ENCODE measurements at regions not wholly inside any gene's neighbourhood (a gene's known extent, or its start where the extent isn't known, plus 50 kb on each side); places are given as distances from the start of the nearest gene placed in this dataset.

DNA sequence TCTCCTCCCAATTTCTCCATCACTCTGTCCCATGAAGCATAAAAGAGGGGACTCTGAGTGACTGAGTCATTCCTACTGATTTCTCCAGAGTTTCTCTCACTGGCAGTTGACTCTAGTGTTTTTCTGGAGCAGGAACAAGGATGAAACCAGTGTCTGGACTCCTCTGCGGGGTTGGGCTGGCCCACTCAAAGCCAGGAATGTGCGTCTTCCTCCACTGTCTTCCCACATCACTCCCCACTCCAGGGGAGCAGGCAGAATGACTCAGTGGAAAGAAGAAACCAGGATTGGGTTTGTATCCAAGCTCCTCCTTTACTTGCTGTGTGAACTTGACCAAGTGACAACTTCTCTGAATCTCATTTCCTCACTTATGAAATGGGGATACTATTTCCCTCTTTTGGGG lies 497.5 kb upstream of the SALL1 start:
- Mint-ChIP-seq H3K9me3 (peaks cover 23% of the 10 kb centered on the region), H3K36me3 (ENCODE audit: low read depth) (no peaks in the 10 kb centered on the region), H3K27ac (no peak overlapping the region), H3K27me3 (no peaks in the 10 kb centered on the region), H3K4me3 (no peak overlapping the region), H3K4me1 (ENCODE audit: low read depth) (no peaks in the 10 kb centered on the region)
- intact Hi-C loops (cut with micrococcal nuclease) = no loop called here

DNA sequence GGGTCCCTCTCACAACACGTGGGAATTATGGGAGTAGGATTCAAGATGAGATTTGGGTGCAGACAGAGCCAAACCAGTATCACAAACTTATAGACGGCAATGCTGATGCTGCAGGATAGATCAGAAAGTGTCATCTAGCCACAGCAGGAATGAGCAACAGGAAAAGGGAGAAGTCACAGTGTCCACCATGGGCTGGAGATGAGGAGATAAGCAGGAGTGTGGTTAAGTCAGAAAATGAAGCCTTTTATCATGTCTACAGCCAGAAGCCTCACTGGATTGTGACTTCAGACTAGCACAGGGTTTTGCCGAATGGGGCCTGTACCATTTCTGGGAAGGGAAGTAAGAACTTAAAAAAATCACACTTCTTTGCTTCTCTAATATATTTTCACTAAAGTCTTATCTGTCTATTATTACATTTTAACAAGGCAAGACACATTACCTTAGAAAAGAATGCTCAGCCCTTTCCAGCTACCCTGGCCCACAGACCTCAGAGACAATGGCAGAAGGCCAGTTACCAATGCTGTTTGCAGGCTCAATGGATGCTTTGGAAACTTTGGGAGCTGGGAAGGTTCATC lies 490.2 kb upstream of the SALL1 start:
- no peaks in the 10 kb centered on the region for H3K36me3 Mint-ChIP-seq (ENCODE audit: low read depth)
- H3K4me3 Mint-ChIP-seq = no peak overlapping the region
- no peaks in the 10 kb centered on the region for H3K27me3 Mint-ChIP-seq
- H3K27ac Mint-ChIP-seq = no peak overlapping the region
- H3K4me1 Mint-ChIP-seq (ENCODE audit: low read depth) = no peaks in the 10 kb centered on the region
- intact Hi-C loops (cut with micrococcal nuclease) = no loop called here
- peaks cover 19% of the 10 kb centered on the region for H3K9me3 Mint-ChIP-seq

DNA sequence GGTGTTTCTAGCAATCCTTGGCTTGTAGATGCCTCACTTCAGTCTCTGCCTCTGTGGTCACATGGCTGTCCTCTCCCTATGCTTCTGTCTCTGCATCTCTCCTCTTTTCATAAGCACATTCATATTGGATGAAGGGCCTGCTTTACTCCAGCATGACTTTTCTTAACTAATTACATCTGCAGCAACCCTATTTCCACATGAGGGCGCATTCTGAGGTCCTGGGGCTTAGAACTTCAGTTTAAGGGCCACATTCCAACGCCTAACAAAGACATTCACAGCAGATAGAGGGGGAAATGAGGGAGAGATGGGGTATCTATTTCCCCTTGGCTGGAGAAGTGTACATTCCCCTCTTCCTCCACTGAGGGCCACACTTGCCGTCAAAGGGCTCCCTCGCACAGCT lies 489.1 kb upstream of the SALL1 start:
- Mint-ChIP-seq H3K9me3 (peaks cover 28% of the 10 kb centered on the region), H3K27ac (no peak overlapping the region), H3K27me3 (no peaks in the 10 kb centered on the region), H3K4me1 (ENCODE audit: low read depth) (no peaks in the 10 kb centered on the region), H3K36me3 (ENCODE audit: low read depth) (no peaks in the 10 kb centered on the region), H3K4me3 (no peak overlapping the region)
- intact Hi-C loops (cut with micrococcal nuclease) = no loop called here

DNA sequence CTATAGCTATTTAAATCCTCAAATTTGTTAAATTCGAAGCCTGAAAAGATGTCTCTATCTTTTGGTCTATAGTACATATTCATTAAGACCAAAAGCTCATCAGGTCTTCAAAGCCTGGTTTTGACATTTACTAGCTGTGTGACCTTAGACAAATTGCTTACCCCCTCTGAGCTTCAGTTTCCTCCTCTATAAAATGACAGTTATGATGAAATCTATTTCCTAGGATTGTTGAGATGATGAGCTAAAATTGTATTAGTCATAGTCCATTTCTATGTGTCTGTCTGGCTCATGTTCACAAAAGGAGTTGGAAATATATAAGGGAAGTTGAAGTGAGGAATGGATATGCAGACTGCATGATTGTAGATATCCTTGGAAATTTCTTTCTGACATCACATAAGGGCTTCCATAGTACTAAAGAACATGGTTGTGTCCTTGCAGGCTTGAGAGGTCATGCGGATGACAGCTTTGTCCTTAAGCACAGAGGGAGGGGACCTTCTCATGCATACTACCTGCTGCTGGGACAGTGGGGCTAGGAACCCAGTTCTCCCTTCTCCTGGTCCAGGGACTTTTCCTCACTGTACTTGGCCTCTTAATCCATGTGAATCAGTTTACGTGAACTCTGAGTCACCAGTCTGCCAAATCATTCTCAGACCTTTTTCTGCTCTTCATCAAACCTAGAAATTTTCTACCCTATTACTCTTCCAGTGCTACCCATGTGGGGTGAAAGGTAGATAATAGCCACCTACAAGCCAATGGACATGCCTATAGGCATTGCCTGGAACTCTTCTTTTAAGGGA lies 487.5 kb upstream of the SALL1 start:
- Mint-ChIP-seq H3K36me3 (ENCODE audit: low read depth) (no peaks in the 10 kb centered on the region), H3K4me1 (ENCODE audit: low read depth) (no peaks in the 10 kb centered on the region), H3K27me3 (no peaks in the 10 kb centered on the region), H3K27ac (no peak overlapping the region), H3K4me3 (no peak overlapping the region), H3K9me3 (peaks cover 28% of the 10 kb centered on the region)
- intact Hi-C loops (cut with micrococcal nuclease) = no loop called here

DNA sequence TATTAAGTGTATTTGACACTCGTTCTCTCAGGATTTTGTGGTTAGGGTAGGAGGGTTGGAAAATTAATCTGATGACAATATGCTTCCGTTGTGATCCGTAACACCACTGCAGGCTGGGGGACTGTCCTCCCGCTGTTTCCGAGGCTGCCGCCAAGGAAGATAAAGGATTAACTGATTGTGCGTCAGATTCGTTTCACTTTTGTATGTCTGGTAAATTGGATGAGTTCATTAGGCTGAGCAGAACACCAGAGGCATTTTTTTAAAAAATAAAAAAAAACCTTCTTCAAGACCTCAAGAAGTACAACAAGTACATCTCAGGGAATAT lies 486.7 kb upstream of the SALL1 start:
- no peak overlapping the region for H3K4me3 Mint-ChIP-seq
- no peaks in the 10 kb centered on the region for H3K4me1 Mint-ChIP-seq (ENCODE audit: low read depth)
- H3K9me3 Mint-ChIP-seq = peaks cover 28% of the 10 kb centered on the region
- no peaks in the 10 kb centered on the region for H3K27me3 Mint-ChIP-seq
- intact Hi-C loops (cut with micrococcal nuclease) = no loop called here
- H3K36me3 Mint-ChIP-seq (ENCODE audit: low read depth) = no peaks in the 10 kb centered on the region
- H3K27ac Mint-ChIP-seq = no peak overlapping the region

DNA sequence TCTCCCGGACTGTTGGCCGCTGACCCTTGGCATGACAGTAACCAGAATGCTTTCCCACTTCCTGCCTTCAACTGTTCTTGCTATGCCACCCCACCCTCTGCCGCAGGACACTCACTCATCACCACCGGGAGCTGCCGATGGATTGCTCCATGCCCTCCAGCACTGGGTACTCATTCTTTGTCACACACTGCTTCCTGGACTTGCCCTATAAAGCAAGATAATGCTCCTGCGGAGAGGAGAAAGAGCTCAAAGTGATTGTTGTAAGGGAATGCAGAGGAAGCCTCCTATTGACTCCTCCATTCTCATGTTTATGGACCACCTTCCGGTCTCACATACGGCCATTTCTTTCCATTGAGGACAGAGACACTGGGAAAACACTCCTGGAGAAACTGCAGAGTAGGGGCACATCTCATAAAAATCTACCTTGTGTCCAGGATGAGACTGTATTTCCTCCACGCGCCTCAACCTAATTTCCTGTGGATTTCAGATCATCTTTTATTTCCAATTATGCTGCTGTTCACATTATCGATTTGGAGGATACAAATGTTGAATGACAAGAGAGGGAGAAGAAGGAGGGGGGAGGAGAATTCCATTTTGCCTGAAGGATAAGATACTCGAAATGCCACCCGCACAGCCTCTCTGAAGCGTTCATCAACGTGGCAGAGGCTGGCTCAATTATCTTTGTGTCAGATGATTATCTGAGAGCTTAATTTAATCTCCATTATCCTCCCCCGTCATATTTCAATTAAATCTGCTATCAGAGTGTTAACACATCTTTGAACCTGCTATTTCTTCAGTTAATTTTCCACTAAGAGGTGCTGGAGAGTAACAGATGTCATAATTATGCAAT lies 486.1 kb upstream of the SALL1 start:
- no peak overlapping the region for H3K4me3 Mint-ChIP-seq
- H3K27me3 Mint-ChIP-seq = no peaks in the 10 kb centered on the region
- H3K9me3 Mint-ChIP-seq = peaks cover 34% of the 10 kb centered on the region
- H3K36me3 Mint-ChIP-seq (ENCODE audit: low read depth) = no peaks in the 10 kb centered on the region
- no peaks in the 10 kb centered on the region for H3K4me1 Mint-ChIP-seq (ENCODE audit: low read depth)
- H3K27ac Mint-ChIP-seq = no peak overlapping the region
- intact Hi-C loops (cut with micrococcal nuclease) = no loop called here

DNA sequence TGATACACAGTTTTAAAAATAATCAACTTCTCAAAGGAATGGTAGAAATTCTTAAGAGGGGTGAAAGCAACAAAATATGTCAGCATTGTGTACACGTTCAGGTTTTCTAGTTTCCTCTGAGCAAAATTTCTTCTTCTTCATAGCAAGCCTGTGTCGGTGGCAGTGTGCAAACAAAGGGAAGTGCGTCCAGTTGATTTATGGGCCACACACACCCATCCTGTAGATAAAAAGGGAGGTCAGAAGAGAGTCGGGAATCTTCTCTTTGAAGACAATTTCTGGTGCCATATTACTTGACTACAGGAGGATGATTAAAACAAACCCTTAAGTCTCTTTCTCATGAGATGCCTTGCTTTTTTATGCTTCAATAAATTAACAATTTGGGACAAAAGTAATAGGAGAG lies 484.1 kb upstream of the SALL1 start:
- H3K4me3 Mint-ChIP-seq = no peak overlapping the region
- intact Hi-C loops (cut with micrococcal nuclease) = no loop called here
- no peak overlapping the region for H3K27ac Mint-ChIP-seq
- H3K4me1 Mint-ChIP-seq (ENCODE audit: low read depth) = no peaks in the 10 kb centered on the region
- no peaks in the 10 kb centered on the region for H3K36me3 Mint-ChIP-seq (ENCODE audit: low read depth)
- H3K27me3 Mint-ChIP-seq = no peaks in the 10 kb centered on the region
- peaks cover 27% of the 10 kb centered on the region for H3K9me3 Mint-ChIP-seq

DNA sequence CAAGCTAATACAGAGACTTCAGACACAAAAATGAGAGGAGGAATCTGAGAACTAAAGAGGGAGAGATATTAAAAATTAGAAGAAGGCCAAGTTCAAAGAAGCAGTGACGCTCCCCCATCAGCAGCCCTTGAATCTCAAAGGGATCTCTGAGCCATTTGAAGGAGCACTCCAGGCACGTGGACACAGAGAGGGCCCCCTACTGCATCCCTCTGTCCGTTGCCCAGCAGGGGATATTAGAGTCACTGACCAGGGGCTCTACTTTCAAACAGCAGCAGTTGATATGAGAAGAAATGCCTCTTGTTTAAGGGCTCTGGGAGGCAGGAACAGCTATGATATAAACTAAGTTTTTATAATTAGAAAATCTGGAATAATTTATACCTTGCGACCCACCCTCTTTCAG lies 479.0 kb upstream of the SALL1 start:
- H3K27ac Mint-ChIP-seq = no peak overlapping the region
- no peaks in the 10 kb centered on the region for H3K4me1 Mint-ChIP-seq (ENCODE audit: low read depth)
- H3K27me3 Mint-ChIP-seq = no peaks in the 10 kb centered on the region
- H3K4me3 Mint-ChIP-seq = no peak overlapping the region
- intact Hi-C loops (cut with micrococcal nuclease) = no loop called here
- peaks cover 48% of the 10 kb centered on the region for H3K9me3 Mint-ChIP-seq
- H3K36me3 Mint-ChIP-seq (ENCODE audit: low read depth) = no peaks in the 10 kb centered on the region

DNA sequence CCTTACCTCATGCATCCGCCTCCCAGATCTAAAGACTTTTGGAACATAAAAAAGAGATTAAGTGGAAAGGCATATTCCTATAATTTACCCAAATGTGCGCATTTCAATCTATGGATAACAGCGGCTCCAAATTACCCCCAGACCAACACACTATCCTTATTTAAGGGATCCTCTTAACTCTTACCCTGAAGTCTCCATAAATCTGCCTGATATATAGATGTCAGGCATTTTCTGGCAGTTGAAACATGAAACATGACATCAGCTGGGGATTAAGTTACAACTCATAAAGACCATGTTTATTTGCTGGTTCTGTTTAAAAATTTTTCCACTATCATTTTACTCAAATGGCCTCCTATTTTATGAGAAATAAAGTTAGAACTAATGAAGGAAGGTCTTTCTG lies 478.5 kb upstream of the SALL1 start:
- H3K4me3 Mint-ChIP-seq = no peak overlapping the region
- intact Hi-C loops (cut with micrococcal nuclease) = no loop called here
- H3K27ac Mint-ChIP-seq = no peak overlapping the region
- peaks cover 53% of the 10 kb centered on the region for H3K9me3 Mint-ChIP-seq
- H3K4me1 Mint-ChIP-seq (ENCODE audit: low read depth) = no peaks in the 10 kb centered on the region
- no peaks in the 10 kb centered on the region for H3K27me3 Mint-ChIP-seq
- H3K36me3 Mint-ChIP-seq (ENCODE audit: low read depth) = no peaks in the 10 kb centered on the region

DNA sequence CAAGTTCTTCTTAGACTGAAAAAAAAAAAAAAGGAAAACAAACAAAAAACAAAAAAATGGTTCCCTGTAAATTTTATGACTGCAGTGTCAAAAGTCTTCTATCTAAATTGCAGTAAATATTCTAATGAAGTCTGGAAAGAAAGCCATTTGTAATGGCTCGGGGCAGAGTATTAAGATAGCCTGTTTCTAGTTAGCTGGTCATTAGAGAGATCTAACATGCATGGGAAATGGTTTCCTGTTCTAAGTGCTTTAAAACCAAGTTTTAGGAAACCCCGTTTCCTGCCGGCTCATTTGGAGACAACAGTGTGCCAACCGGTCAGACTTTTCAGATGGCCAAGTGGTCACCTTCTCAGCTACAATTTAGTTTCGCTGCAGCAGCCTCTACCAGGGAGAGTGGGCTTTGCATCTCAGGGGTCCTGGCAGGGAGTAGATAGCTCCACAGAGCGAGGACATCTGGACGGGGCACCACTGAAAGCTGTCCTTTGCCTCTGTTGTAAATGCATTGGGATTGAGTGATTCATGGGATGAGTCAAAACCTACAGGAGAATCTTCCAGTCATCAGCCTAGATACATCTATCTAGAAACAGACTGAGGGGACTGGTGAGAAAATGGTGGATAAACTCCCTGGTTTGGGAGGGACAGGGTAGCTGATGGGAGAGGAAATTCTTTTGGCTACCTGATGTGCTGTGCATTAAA lies 473.2 kb upstream of the SALL1 start:
- intact Hi-C loops (cut with micrococcal nuclease) = no loop called here
- H3K27ac Mint-ChIP-seq = no peak overlapping the region
- H3K36me3 Mint-ChIP-seq (ENCODE audit: low read depth) = no peaks in the 10 kb centered on the region
- H3K9me3 Mint-ChIP-seq = peaks cover 57% of the 10 kb centered on the region
- no peaks in the 10 kb centered on the region for H3K4me1 Mint-ChIP-seq (ENCODE audit: low read depth)
- no peaks in the 10 kb centered on the region for H3K27me3 Mint-ChIP-seq
- no peak overlapping the region for H3K4me3 Mint-ChIP-seq

DNA sequence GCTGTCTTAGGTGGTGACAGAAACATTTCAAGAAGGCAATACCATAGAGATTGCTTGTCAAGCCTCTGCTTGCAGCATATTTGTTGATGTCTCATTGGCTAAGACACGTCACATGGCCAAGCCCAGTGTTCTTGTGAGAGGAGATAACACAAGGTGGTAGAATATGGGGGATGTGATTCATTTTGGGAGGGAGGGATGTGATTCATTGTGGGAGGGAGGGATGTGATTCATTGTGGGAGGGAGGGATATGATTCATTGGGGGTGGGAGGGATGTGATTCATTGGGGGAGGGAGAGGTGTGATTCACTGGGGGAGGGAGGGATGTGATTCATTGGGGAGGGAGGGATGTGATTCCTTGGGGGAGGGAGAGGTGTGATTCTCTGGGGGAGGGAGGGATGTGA lies 470.5 kb upstream of the SALL1 start:
- no peaks in the 10 kb centered on the region for H3K27me3 Mint-ChIP-seq
- H3K27ac Mint-ChIP-seq = no peak overlapping the region

DNA sequence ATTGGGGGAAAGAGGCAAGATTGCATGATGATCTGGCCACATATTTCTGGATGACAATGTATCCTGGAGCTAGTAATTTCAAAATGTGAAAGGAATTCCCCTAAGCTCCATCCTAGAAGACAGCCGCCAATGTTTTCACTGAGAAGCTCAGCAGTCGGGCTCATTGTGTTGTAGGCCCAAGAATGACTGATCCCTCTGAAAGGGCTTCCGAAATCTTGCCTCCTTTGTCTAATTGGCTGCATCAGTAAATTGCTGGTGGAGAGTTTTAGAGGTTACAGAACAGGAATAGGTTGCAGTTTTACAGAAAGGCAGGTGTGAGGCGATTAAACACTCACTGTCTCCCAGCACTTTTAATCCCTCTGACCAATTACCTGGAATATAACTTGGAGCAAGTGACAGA lies 464.1 kb upstream of the SALL1 start:
- no peaks in the 10 kb centered on the region for H3K4me1 Mint-ChIP-seq (ENCODE audit: low read depth)
- intact Hi-C loops (cut with micrococcal nuclease) = no loop called here
- no peaks in the 10 kb centered on the region for H3K36me3 Mint-ChIP-seq (ENCODE audit: low read depth)
- peaks cover 9% of the 10 kb centered on the region for H3K9me3 Mint-ChIP-seq
- no peak overlapping the region for H3K4me3 Mint-ChIP-seq
- H3K27ac Mint-ChIP-seq = no peak overlapping the region
- H3K27me3 Mint-ChIP-seq = no peaks in the 10 kb centered on the region

More for the DNA sequence above, 470.5 kb upstream of the SALL1 start:
- intact Hi-C loops (cut with micrococcal nuclease) = no loop called here
- no peaks in the 10 kb centered on the region for H3K36me3 Mint-ChIP-seq (ENCODE audit: low read depth)
- H3K9me3 Mint-ChIP-seq = peaks cover 41% of the 10 kb centered on the region
- no peak overlapping the region for H3K4me3 Mint-ChIP-seq
- H3K4me1 Mint-ChIP-seq (ENCODE audit: low read depth) = no peaks in the 10 kb centered on the region

DNA sequence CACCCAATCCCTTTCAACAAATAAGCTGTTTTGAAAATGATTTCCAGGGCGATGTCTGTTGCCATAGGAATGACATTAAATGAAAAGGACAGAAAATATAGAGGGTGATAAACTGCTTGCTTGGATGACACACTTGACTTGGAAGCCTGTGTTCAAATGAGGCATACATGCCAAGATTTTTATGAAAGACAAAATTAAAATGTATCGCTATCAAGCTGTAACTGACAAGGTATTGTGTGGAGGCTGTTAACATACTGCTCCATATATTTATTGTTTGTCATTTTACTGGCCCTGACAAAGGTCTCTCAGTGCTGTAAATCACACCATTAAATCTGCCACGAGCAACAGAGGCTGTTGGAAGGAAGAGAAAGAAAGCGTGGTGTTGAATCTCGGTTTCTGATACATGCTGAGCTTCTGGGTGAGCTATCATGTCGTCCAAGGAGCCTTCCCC lies 456.2 kb upstream of the SALL1 start:
- Mint-ChIP-seq H3K36me3 (ENCODE audit: low read depth) (no peaks in the 10 kb centered on the region), H3K4me3 (no peak overlapping the region), H3K9me3 (peaks cover 15% of the 10 kb centered on the region), H3K4me1 (ENCODE audit: low read depth) (no peaks in the 10 kb centered on the region), H3K27me3 (no peaks in the 10 kb centered on the region), H3K27ac (no peak overlapping the region)
- intact Hi-C loops (cut with micrococcal nuclease) = no loop called here

DNA sequence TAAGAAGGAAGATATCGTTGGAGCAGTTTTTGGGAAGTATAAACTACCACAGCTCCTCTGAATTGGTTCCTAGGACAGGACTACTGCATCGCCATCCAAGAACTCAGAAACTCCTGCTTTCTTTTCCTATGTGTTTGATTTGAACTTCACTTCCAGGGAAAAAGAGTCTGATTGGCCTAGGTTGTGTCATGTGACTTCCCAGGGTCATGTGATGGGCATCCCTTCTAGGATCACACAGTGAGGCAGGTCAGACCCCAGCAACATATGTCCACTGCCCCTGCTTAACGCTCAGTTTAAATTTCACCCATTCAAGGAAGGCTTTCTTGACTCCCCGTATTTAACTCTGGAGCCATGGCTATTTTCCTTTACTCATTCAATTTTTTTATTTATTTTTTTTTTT lies 445.2 kb upstream of the SALL1 start:
- intact Hi-C loops (cut with micrococcal nuclease) = no loop called here
- Mint-ChIP-seq H3K27me3 (no peaks in the 10 kb centered on the region), H3K27ac (no peak overlapping the region), H3K4me1 (ENCODE audit: low read depth) (no peaks in the 10 kb centered on the region), H3K36me3 (ENCODE audit: low read depth) (no peaks in the 10 kb centered on the region), H3K9me3 (peaks cover 10% of the 10 kb centered on the region), H3K4me3 (no peak overlapping the region)
